ENCODE measurements at regions not wholly inside any gene's neighbourhood (a gene's known extent, or its start where the extent isn't known, plus 50 kb on each side); places are given as distances from the start of the nearest gene placed in this dataset.
"Not testable (repeated sequence)": the region's sequence is repeated elsewhere in the genome, so short reads cannot be mapped to it uniquely, and the experiment has no call there.

GRCh38 chr10:93222876-93223275, 149.2 kb downstream of the CYP26A1 start:
- Histone ChIP-seq H3K36me3 (no peaks in the 10 kb centered on the region), H3K9me3 (no peaks in the 10 kb centered on the region), H3K4me1 (no peaks in the 10 kb centered on the region), H3K27me3 (no peaks in the 10 kb centered on the region), H3K27ac (no peak overlapping the region), H3K4me3 (replicated peaks in 1 of 3) (no peak overlapping the region)
- intact Hi-C loops (cut with DNase I), result no loop called here
- TF ChIP-seq POLR2A (IDR thresholded peaks at IDR 0.05), result no peak
- TF ChIP-seq, protein P1, sequence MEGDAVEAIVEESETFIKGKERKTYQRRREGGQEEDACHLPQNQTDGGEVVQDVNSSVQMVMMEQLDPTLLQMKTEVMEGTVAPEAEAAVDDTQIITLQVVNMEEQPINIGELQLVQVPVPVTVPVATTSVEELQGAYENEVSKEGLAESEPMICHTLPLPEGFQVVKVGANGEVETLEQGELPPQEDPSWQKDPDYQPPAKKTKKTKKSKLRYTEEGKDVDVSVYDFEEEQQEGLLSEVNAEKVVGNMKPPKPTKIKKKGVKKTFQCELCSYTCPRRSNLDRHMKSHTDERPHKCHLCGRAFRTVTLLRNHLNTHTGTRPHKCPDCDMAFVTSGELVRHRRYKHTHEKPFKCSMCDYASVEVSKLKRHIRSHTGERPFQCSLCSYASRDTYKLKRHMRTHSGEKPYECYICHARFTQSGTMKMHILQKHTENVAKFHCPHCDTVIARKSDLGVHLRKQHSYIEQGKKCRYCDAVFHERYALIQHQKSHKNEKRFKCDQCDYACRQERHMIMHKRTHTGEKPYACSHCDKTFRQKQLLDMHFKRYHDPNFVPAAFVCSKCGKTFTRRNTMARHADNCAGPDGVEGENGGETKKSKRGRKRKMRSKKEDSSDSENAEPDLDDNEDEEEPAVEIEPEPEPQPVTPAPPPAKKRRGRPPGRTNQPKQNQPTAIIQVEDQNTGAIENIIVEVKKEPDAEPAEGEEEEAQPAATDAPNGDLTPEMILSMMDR (IDR thresholded peaks at IDR 0.05), result no peak
- no peak for DNase-seq

DNA sequence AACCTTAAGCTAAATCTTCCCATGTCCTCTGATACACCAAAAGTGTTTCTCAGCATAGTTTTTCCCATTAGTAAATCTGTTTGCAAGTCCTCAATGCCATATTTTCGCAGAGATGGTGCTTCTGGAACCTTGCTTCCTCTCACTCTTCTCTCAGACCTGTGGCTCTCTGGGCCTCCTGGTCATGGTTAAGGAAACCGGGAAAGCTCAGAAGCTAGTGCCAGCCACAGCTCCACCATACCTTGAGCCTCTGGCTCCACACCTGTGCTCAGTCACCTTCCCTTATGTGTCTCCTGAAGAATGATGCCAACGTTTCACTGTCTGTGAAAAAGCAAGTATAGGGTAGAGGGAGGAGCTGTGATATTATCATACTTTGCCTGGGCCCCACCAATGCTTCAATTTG, 149.6 kb downstream of the CYP26A1 start:
- no peaks in the 10 kb centered on the region for H3K36me3 ChIP-seq
- no peaks in the 10 kb centered on the region for H3K27me3 ChIP-seq
- no peaks in the 10 kb centered on the region for H3K9me3 ChIP-seq
- WGBS, 2 donors, result 92 to 100% methylated on average over 3 of the region's 3 CpGs
- intact Hi-C loops (cut with DNase I), result no loop called here
- H3K4me1 ChIP-seq, result no peaks in the 10 kb centered on the region
- no peak overlapping the region for H3K4me3 ChIP-seq (replicated peaks in 1 of 3)
- DNase-seq, result no peak
- H3K27ac ChIP-seq, result no peak overlapping the region
- TF ChIP-seq, protein P1 (IDR thresholded peaks at IDR 0.05), result no peak
- TF ChIP-seq POLR2A (IDR thresholded peaks at IDR 0.05), result no peak

DNA sequence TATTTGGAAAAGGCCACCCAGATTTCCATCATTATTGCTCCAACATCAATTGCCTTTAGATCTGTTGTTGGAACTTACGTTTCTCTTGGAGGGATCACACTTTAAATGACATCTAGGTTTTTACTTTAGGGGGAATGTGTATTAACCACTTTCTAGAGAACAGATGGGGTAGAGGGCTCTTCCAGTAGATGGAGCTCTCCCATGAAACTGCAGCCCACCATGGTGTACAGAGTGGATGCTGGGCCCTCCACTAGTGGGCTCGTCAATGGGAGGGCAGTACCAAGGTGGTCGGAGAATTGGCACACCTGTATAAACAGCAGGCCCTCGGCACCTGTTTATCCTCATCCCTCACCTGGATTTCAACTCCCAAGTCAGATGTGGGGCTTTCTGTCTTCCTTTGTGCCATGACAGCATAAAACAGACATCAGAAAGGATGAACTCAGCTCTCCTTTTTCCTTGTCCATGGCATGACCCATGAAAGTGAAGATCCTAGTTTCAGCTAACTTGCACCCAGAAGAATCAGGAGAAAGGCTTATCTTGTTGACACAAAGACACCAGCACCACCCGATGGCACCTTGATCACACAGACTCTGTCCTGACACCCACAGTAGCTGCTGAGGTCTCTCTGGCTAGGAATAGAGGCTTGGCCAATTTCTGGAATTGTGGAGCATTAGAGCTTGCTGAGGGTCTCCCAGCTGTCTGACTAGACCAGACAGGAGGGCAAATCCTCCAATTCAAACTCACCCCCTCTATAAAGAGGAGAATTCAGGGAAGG, 150.5 kb downstream of the CYP26A1 start:
- Histone ChIP-seq H3K4me3 (replicated peaks in 1 of 3) (no peak overlapping the region), H3K36me3 (no peaks in the 10 kb centered on the region), H3K27ac (no peak overlapping the region), H3K4me1 (no peaks in the 10 kb centered on the region), H3K27me3 (no peaks in the 10 kb centered on the region), H3K9me3 (no peaks in the 10 kb centered on the region)
- intact Hi-C loops (cut with DNase I), result no loop called here
- WGBS, 2 donors, result 82 to 96% methylated on average over 5 of the region's 5 CpGs
- no peak for TF ChIP-seq POLR2A (IDR thresholded peaks at IDR 0.05)
- TF ChIP-seq, protein P1 (IDR thresholded peaks at IDR 0.05), result no peak
- DNase-seq, result peak in 1 of 2 donors; percentile 8

DNA sequence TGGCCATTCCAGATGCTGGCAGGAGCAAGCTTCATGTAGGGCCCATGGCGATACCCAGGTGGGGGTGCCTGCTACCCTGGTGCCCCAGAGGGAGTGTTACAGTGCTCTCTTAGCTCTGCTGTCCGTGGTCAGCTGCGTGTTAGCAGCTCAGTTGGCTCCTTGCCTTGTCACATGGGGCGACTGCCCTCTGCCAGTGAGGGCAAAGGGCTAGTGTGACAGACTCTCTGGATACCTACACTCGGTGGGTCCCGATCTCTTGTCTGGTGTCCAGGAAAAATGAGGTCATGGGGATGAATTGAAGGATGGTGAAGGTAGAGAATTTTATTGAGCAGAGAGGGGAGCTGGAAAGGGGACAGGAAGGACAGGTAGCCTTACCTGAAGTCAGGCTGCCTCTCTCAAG, 152.2 kb downstream of the CYP26A1 start:
- no peak for DNase-seq
- Histone ChIP-seq H3K9me3 (no peaks in the 10 kb centered on the region), H3K4me1 (no peaks in the 10 kb centered on the region), H3K27me3 (no peaks in the 10 kb centered on the region), H3K4me3 (replicated peaks in 1 of 3) (no peak overlapping the region), H3K36me3 (no peaks in the 10 kb centered on the region), H3K27ac (no peak overlapping the region)
- intact Hi-C loops (cut with DNase I), result no loop called here
- TF ChIP-seq, protein P1 (IDR thresholded peaks at IDR 0.05), result no peak
- no peak for TF ChIP-seq POLR2A (IDR thresholded peaks at IDR 0.05)
- WGBS, 2 donors, result 63 to 69% methylated on average over 5 to 6 of the region's 6 CpGs

GRCh38 chr10:93226619-93227018, 152.9 kb downstream of the CYP26A1 start:
- no peaks in the 10 kb centered on the region for H3K27me3 ChIP-seq
- WGBS, 2 donors, result 78 to 86% methylated on average over 2 of the region's 2 CpGs
- TF ChIP-seq, protein P1 (IDR thresholded peaks at IDR 0.05), result no peak
- no peak for TF ChIP-seq POLR2A (IDR thresholded peaks at IDR 0.05)
- DNase-seq, result no peak
- H3K4me1 ChIP-seq, result no peaks in the 10 kb centered on the region
- no peaks in the 10 kb centered on the region for H3K36me3 ChIP-seq
- no peak overlapping the region for H3K27ac ChIP-seq
- no peak overlapping the region for H3K4me3 ChIP-seq (replicated peaks in 1 of 3)
- intact Hi-C loops (cut with DNase I), result no loop called here
- H3K9me3 ChIP-seq, result no peaks in the 10 kb centered on the region

DNA sequence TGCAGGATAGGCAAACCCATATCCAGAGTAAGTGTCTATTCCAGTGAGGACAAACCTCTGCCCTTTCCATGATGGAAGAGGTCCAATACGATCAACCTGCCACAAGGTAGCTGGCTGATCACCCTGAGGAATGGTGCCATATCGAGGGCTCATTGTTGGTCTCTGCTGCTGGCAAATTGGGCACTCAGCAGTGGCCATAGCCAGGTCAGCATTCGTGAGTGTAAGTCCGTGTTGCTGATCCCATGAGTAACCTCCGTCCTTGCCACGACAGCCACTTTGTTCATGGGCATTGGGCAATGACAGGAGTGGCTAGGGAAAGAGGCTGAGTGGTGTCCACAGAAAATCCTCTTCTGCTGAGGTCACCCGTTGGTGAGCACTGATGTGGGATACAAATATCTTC, 156.9 kb downstream of the CYP26A1 start:
- intact Hi-C loops (cut with DNase I), result not testable (repeated sequence)

GRCh38 chr10:93232159-93232558, 158.5 kb downstream of the CYP26A1 start:
- intact Hi-C loops (cut with DNase I); H3K27ac ChIP-seq; H3K27me3 ChIP-seq; H3K36me3 ChIP-seq; DNase-seq; H3K4me3 ChIP-seq (replicated peaks in 1 of 3); H3K9me3 ChIP-seq: not testable (repeated sequence)
- 95 to 98% methylated on average over 2 of the region's 2 CpGs for WGBS, 2 donors
- peaks cover 14 to 17% of the 10 kb centered on the region in 2 donors for H3K4me1 ChIP-seq

More for the DNA sequence above, 156.9 kb downstream of the CYP26A1 start:
- DNase-seq; H3K36me3 ChIP-seq; H3K27me3 ChIP-seq; H3K27ac ChIP-seq; H3K9me3 ChIP-seq; H3K4me3 ChIP-seq (replicated peaks in 1 of 3); H3K4me1 ChIP-seq: not testable (repeated sequence)
- 89 to 92% methylated on average over 2 to 7 of the region's 7 CpGs for WGBS, 2 donors

DNA sequence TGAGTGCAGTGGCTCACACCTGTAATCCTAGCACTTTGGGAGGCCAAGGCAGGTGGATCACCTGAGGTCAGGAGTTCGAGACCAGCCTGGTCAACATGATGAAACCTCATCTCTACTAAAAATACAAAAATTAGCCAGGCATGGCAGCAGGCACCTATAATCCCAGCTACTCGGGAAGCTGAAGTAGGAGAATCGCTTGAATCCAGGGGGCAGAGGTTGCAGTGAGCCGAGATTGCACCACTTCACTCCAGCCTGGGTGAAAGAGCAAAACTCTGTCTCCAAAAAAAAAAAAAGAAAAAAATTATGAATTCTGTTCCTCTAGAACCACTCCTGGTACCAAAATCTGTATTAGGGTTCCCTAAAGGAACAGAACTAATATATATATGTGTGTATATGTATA, 161.2 kb downstream of the CYP26A1 start:
- H3K27ac ChIP-seq; intact Hi-C loops (cut with DNase I); DNase-seq; H3K4me3 ChIP-seq (replicated peaks in 1 of 3); H3K36me3 ChIP-seq; H3K9me3 ChIP-seq; H3K27me3 ChIP-seq: not testable (repeated sequence)
- peaks cover 14 to 24% of the 10 kb centered on the region in 2 donors for H3K4me1 ChIP-seq
- 70 to 85% methylated on average over 4 of the region's 4 CpGs for WGBS, 2 donors

All from thyroid gland (tissue), 4 donors.